SK-N-SH (cell line): ENCODE measurements at regions not wholly inside any gene's neighbourhood (a gene's known extent, or its start where the extent isn't known, plus 50 kb on each side); places are given as distances from the start of the nearest gene placed in this dataset.

ENCODE experiments used
- CTCF ChIA-PET: fragments of 300-600, 350-600 bp; formaldehyde crosslinking; extraction: SDS; loops from one replicate; lab custom pipeline; 2021; lab: Yijun Ruan, JAX
- POLR2A ChIA-PET: fragments of 350-600 bp; sonication (Branson Sonifier 250); formaldehyde crosslinking; extraction: SDS; loops from one replicate; lab custom pipeline; 2020; ENCODE audit warnings: antibody characterized with exemption, inconsistent platforms; lab: Yijun Ruan, JAX
- DNase-seq: peaks from one replicate; pipeline ENCODE4 v3.0.0; 2012
- H2AFZ ChIP-seq: fragments of 200-600 bp; sonication (generic); 2 replicates; pipeline ENCODE4 v1.8.1; 2016; ENCODE audit warnings: antibody characterized with exemption, mild to moderate bottlenecking, low read depth
- H3F3A ChIP-seq: fragments of 200-600 bp; sonication (generic); replicated peaks from 2 replicates; pipeline ENCODE3; 2016; ENCODE audit warnings: antibody characterized with exemption, mild to moderate bottlenecking; ENCODE audit not compliant: insufficient read depth
- H3K27ac ChIP-seq, 2 experiments: fragments of 200-500 bp in 1 of 2; fragments of 200-600 bp in 1 of 2; sonication (Bioruptor generic) in 1 of 2; sonication (generic), shearing (Covaris generic) in 1 of 2; 2 replicates each; pipeline versions ENCODE4 v1.5.1 to v1.6.1; 2014 to 2016; ENCODE audit warnings: low read depth in 2 of 2, inconsistent platforms in 1 of 2, low read length in 1 of 2, mild to moderate bottlenecking in 1 of 2, mixed read lengths in 1 of 2
- H3K27me3 ChIP-seq: fragments of 200-600 bp; sonication (generic), shearing (Covaris generic); 2 replicates; pipeline ENCODE4 v1.6.1; 2016; ENCODE audit warnings: mixed run types; ENCODE audit not compliant: insufficient read depth
- H3K36me3 ChIP-seq, 2 experiments: fragments of 200-500 bp in 1 of 2; fragments of 200-600 bp in 1 of 2; sonication (Bioruptor generic) in 1 of 2; sonication (generic) in 1 of 2; replicated peaks in 1 of 2; 2 replicates each; pipeline versions ENCODE3 to v1.5.1; 2014 to 2016; ENCODE audit warnings: low read length in 1 of 2, mild to moderate bottlenecking in 1 of 2; ENCODE audit not compliant: insufficient read depth in 2 of 2, control insufficient read depth in 1 of 2
- H3K4me1 ChIP-seq, 2 experiments: fragments of 200-500 bp in 1 of 2; fragments of 200-600 bp in 1 of 2; sonication (Bioruptor generic) in 1 of 2; sonication (generic), shearing (Covaris generic) in 1 of 2; 2 replicates each; pipeline versions ENCODE4 v1.5.1 to v1.6.1; 2014 to 2016; ENCODE audit warnings: low read depth in 1 of 2, low read length in 1 of 2, mixed run types in 1 of 2; ENCODE audit not compliant: insufficient read depth in 2 of 2, control insufficient read depth in 1 of 2
- H3K4me2 ChIP-seq: fragments of 200-600 bp; sonication (generic), shearing (Covaris generic); 2 replicates; pipeline ENCODE4 v1.6.1; 2017; ENCODE audit warnings: mixed run types
- H3K4me3 ChIP-seq, 2 experiments: fragments of 200-500 bp in 1 of 2; fragments of 200-600 bp in 1 of 2; sonication (Bioruptor generic) in 1 of 2; sonication (generic), shearing (Covaris generic) in 1 of 2; 2 replicates each; pipeline versions ENCODE4 v1.5.1 to v1.8.1; 2014 to 2016; ENCODE audit warnings: low read depth in 2 of 2, inconsistent platforms in 1 of 2, low read length in 1 of 2, mild to moderate bottlenecking in 1 of 2, mixed read lengths in 1 of 2, moderate library complexity in 1 of 2
- H3K79me2 ChIP-seq: fragments of 200-600 bp; sonication (generic); 2 replicates; pipeline ENCODE4 v1.8.1; 2017; ENCODE audit warnings: mild to moderate bottlenecking; ENCODE audit not compliant: insufficient read depth
- H3K9ac ChIP-seq: fragments of 200-600 bp; sonication (generic); 2 replicates; pipeline ENCODE4 v1.6.1; 2017; ENCODE audit warnings: mixed run types
- H3K9me2 ChIP-seq: fragments of 200-600 bp; sonication (generic); 2 replicates; pipeline ENCODE4 v1.6.1; 2017; ENCODE audit warnings: mixed run types
- H3K9me3 ChIP-seq: fragments of 200-600 bp; sonication (generic); 2 replicates; pipeline ENCODE4 v1.6.1; 2017; ENCODE audit warnings: mixed run types, mild to moderate bottlenecking, moderate library complexity
- H4K20me1 ChIP-seq: fragments of 200-600 bp; sonication (generic); 2 replicates; pipeline ENCODE4 v1.6.1; 2017; ENCODE audit warnings: mild to moderate bottlenecking, mixed run types; ENCODE audit not compliant: insufficient read depth
- EZH2phosphoT487 ChIP-seq: fragments of 200-600 bp; sonication (generic); IDR thresholded peaks from 2 replicates; pipeline ENCODE4 v1.6.1; 2017; ENCODE audit warnings: low read depth, mixed run types, mild to moderate bottlenecking, antibody characterized with exemption, moderate library complexity, borderline replicate concordance
- GABPA ChIP-seq: IDR thresholded peaks from 2 replicates; pipeline ENCODE4 v1.4.0; 2012; ENCODE audit warnings: low read depth, mild to moderate bottlenecking
- GATA2 ChIP-seq: sonication (generic); formaldehyde crosslinking; IDR thresholded peaks from 2 replicates; pipeline ENCODE4 v1.5.0; 2020; ENCODE audit warnings: mild to moderate bottlenecking, missing genetic modification reagents
- JUND ChIP-seq: IDR thresholded peaks from 2 replicates; pipeline ENCODE4 v1.4.0; 2012
- MEF2A ChIP-seq: IDR thresholded peaks from 2 replicates; pipeline ENCODE4 v1.4.0; 2012; ENCODE audit warnings: low read depth, borderline replicate concordance
- SMC3 ChIP-seq: IDR thresholded peaks from 2 replicates; pipeline ENCODE4 v1.6.1; 2012; ENCODE audit warnings: low read depth, low read length, improper control_type of control experiment
- YY1 ChIP-seq: IDR thresholded peaks from 2 replicates; pipeline ENCODE4 v1.4.0; 2012; ENCODE audit warnings: low read depth, mild to moderate bottlenecking
- WGBS: methylation state at CpG from one replicate; pipeline ENCODE4 v1.1.6; 2017; ENCODE audit warnings: low lambda C conversion rate; 5-methylcytosine and 5-hydroxymethylcytosine counted together
- TF ChIP-seq, protein P1 (sequence below): fragments of 150-350 bp; IDR thresholded peaks from 2 replicates; pipeline ENCODE4 v1.6.1; 2017; ENCODE audit warnings: antibody characterized with exemption, low read length, low read depth, borderline replicate concordance
- TF ChIP-seq, protein P2 (sequence below): IDR thresholded peaks from 2 replicates; pipeline ENCODE4 v1.6.1; 2012; ENCODE audit warnings: mild to moderate bottlenecking, low read depth, low read length, moderate library complexity
- TF ChIP-seq, protein P3 (sequence below): IDR thresholded peaks from 2 replicates; pipeline ENCODE4; 2012
- TF ChIP-seq, protein P4 (sequence below): IDR thresholded peaks from 2 replicates; pipeline ENCODE4 v1.4.0; 2012; ENCODE audit warnings: low read depth, borderline replicate concordance

DNA sequence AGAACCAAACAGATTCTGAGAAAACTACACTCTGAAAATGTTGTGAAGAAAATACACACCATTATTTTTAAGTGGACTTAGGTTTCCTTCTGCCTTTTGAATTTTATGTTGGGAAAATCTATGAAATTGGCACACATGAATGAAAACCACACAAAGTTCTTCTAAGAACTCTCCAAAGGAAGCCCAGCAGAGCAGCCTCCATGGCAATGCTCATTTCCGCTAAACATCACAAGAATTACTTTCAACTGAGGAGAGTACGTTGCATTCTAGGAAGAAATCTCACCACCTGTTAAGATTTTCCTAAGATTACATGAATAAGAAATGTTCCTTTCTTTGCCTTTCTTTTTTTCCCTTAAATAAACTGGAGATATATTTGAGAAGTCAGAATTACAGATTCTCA, 154.2 kb downstream of the BARHL2 start:
- no peaks in the 10 kb centered on the region for H3F3A ChIP-seq
- H4K20me1 ChIP-seq, result no peaks in the 10 kb centered on the region
- H3K9me3 ChIP-seq, result no peaks in the 10 kb centered on the region
- H3K36me3 ChIP-seq, result no peaks in the 10 kb centered on the region
- 0 out of 2 replicates have a peak, but pooled peaks cover 8% of the 10 kb centered on the region for H3K27me3 ChIP-seq
- no peak overlapping the region for H3K9ac ChIP-seq
- TF ChIP-seq, protein P1, sequence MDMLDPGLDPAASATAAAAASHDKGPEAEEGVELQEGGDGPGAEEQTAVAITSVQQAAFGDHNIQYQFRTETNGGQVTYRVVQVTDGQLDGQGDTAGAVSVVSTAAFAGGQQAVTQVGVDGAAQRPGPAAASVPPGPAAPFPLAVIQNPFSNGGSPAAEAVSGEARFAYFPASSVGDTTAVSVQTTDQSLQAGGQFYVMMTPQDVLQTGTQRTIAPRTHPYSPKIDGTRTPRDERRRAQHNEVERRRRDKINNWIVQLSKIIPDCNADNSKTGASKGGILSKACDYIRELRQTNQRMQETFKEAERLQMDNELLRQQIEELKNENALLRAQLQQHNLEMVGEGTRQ, result no peak
- TF ChIP-seq MEF2A (no peak), JUND (no peak), GABPA (no peak), SMC3 (no peak), EZH2phosphoT487 (no peak), GATA2 (CRISPR knock-in tag) (no peak), YY1 (no peak)
- TF ChIP-seq, protein P2, sequence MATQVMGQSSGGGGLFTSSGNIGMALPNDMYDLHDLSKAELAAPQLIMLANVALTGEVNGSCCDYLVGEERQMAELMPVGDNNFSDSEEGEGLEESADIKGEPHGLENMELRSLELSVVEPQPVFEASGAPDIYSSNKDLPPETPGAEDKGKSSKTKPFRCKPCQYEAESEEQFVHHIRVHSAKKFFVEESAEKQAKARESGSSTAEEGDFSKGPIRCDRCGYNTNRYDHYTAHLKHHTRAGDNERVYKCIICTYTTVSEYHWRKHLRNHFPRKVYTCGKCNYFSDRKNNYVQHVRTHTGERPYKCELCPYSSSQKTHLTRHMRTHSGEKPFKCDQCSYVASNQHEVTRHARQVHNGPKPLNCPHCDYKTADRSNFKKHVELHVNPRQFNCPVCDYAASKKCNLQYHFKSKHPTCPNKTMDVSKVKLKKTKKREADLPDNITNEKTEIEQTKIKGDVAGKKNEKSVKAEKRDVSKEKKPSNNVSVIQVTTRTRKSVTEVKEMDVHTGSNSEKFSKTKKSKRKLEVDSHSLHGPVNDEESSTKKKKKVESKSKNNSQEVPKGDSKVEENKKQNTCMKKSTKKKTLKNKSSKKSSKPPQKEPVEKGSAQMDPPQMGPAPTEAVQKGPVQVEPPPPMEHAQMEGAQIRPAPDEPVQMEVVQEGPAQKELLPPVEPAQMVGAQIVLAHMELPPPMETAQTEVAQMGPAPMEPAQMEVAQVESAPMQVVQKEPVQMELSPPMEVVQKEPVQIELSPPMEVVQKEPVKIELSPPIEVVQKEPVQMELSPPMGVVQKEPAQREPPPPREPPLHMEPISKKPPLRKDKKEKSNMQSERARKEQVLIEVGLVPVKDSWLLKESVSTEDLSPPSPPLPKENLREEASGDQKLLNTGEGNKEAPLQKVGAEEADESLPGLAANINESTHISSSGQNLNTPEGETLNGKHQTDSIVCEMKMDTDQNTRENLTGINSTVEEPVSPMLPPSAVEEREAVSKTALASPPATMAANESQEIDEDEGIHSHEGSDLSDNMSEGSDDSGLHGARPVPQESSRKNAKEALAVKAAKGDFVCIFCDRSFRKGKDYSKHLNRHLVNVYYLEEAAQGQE, result no peak
- TF ChIP-seq, protein P3, sequence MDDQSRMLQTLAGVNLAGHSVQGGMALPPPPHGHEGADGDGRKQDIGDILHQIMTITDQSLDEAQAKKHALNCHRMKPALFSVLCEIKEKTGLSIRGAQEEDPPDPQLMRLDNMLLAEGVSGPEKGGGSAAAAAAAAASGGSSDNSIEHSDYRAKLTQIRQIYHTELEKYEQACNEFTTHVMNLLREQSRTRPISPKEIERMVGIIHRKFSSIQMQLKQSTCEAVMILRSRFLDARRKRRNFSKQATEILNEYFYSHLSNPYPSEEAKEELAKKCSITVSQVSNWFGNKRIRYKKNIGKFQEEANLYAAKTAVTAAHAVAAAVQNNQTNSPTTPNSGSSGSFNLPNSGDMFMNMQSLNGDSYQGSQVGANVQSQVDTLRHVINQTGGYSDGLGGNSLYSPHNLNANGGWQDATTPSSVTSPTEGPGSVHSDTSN, result no peak
- TF ChIP-seq, protein P4, sequence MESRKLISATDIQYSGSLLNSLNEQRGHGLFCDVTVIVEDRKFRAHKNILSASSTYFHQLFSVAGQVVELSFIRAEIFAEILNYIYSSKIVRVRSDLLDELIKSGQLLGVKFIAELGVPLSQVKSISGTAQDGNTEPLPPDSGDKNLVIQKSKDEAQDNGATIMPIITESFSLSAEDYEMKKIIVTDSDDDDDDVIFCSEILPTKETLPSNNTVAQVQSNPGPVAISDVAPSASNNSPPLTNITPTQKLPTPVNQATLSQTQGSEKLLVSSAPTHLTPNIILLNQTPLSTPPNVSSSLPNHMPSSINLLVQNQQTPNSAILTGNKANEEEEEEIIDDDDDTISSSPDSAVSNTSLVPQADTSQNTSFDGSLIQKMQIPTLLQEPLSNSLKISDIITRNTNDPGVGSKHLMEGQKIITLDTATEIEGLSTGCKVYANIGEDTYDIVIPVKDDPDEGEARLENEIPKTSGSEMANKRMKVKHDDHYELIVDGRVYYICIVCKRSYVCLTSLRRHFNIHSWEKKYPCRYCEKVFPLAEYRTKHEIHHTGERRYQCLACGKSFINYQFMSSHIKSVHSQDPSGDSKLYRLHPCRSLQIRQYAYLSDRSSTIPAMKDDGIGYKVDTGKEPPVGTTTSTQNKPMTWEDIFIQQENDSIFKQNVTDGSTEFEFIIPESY, result no peak
- no peak overlapping the region for H3K27ac ChIP-seq
- H3K9me2 ChIP-seq, result no peaks in the 10 kb centered on the region
- WGBS, result 2% methylated on average over 2 of the region's 2 CpGs
- H3K4me2 ChIP-seq, result no peak overlapping the region
- no peaks in the 10 kb centered on the region for H3K79me2 ChIP-seq
- ChIA-PET CTCF (interaction anchor here (1.1 kb wide), 1 partner anchor 25 kb away, joined by 3 read pairs; no protein-coding TSS in a partner anchor), POLR2A (no interaction called here)
- no peak overlapping the region for H2AFZ ChIP-seq
- DNase-seq, result no peak
- H3K4me1 ChIP-seq, result no peaks in the 10 kb centered on the region
- H3K4me3 ChIP-seq, result no peak overlapping the region
